ENCODE measurements at regions not wholly inside any gene's neighbourhood (a gene's known extent, or its start where the extent isn't known, plus 50 kb on each side); places are given as distances from the start of the nearest gene placed in this dataset.

DNA sequence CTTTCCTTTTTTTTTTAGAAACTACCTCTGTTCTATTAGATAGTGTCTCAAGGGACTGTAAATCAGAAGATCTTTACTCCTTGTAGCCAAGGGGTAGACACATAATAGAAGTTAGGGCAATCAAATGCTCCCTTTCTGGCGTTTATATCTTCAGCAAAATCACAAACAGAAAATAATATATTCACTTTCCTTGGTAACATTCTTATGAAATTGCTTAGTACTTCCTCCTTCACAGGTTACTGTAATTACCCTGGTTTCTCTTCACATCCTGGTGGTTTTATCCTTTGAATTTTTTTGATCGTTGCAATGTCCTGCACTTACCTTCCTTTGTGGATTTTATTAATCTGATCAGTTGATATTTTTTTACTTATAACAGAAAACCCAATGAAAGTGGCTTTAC, 1064.9 kb downstream of the NCAM2 start:
- intact Hi-C loops (cut with DNase I): no loop called here
- H3K36me3 ChIP-seq: no peaks in the 10 kb centered on the region
- H3K9me3 ChIP-seq: no peaks in the 10 kb centered on the region
- DNase-seq: no peak
- TF ChIP-seq POLR2A (IDR thresholded peaks at IDR 0.05): no peak
- TF ChIP-seq, protein P1, sequence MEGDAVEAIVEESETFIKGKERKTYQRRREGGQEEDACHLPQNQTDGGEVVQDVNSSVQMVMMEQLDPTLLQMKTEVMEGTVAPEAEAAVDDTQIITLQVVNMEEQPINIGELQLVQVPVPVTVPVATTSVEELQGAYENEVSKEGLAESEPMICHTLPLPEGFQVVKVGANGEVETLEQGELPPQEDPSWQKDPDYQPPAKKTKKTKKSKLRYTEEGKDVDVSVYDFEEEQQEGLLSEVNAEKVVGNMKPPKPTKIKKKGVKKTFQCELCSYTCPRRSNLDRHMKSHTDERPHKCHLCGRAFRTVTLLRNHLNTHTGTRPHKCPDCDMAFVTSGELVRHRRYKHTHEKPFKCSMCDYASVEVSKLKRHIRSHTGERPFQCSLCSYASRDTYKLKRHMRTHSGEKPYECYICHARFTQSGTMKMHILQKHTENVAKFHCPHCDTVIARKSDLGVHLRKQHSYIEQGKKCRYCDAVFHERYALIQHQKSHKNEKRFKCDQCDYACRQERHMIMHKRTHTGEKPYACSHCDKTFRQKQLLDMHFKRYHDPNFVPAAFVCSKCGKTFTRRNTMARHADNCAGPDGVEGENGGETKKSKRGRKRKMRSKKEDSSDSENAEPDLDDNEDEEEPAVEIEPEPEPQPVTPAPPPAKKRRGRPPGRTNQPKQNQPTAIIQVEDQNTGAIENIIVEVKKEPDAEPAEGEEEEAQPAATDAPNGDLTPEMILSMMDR (IDR thresholded peaks at IDR 0.05): no peak
- WGBS, 2 donors: 52 to 60% methylated on average over 2 of the region's 2 CpGs
- no peaks in the 10 kb centered on the region for H3K27me3 ChIP-seq
- H3K27ac ChIP-seq: no peak overlapping the region
- no peak overlapping the region for H3K4me3 ChIP-seq
- no peaks in the 10 kb centered on the region for H3K4me1 ChIP-seq

GRCh38 chr21:22076471-22076870, 1078.3 kb downstream of the NCAM2 start:
- no peaks in the 10 kb centered on the region for H3K27me3 ChIP-seq
- TF ChIP-seq POLR2A (IDR thresholded peaks at IDR 0.05): no peak
- TF ChIP-seq, protein P1 (IDR thresholded peaks at IDR 0.05): no peak
- no peak overlapping the region for H3K27ac ChIP-seq
- DNase-seq: no peak
- H3K36me3 ChIP-seq: no peaks in the 10 kb centered on the region
- no peak overlapping the region for H3K4me3 ChIP-seq
- 33 to 53% methylated on average over 4 of the region's 4 CpGs for WGBS, 2 donors
- intact Hi-C loops (cut with DNase I): no loop called here
- H3K9me3 ChIP-seq: peaks cover 0 to 5% (median 0%) of the 10 kb centered on the region in 3 donors
- H3K4me1 ChIP-seq: no peaks in the 10 kb centered on the region

- Histone ChIP-seq H3K9me3 (peaks cover 0 to 5% (median 0%) of the 10 kb centered on the region in 3 donors), H3K36me3 (no peaks in the 10 kb centered on the region), H3K4me3 (no peak overlapping the region), H3K4me1 (no peaks in the 10 kb centered on the region), H3K27me3 (no peaks in the 10 kb centered on the region), H3K27ac (no peak overlapping the region)
- WGBS, 2 donors: 75 to 78% methylated on average over 3 of the region's 3 CpGs
- intact Hi-C loops (cut with DNase I): no loop called here
- DNase-seq: no peak
- TF ChIP-seq POLR2A (IDR thresholded peaks at IDR 0.05): no peak
- TF ChIP-seq, protein P1 (IDR thresholded peaks at IDR 0.05): no peak
These were observed 1085.7 kb downstream of the NCAM2 start for GRCh38 chr21:22083899-22084298.

- no peaks in the 10 kb centered on the region for H3K27me3 ChIP-seq
- no peak overlapping the region for H3K27ac ChIP-seq
- H3K9me3 ChIP-seq: peaks cover 0 to 9% (median 4%) of the 10 kb centered on the region in 3 donors
- no peak overlapping the region for H3K4me3 ChIP-seq
- no peak for DNase-seq
- 38 to 43% methylated on average over 1 of the region's 1 CpG for WGBS, 2 donors
- intact Hi-C loops (cut with DNase I): no loop called here
- no peaks in the 10 kb centered on the region for H3K36me3 ChIP-seq
- no peaks in the 10 kb centered on the region for H3K4me1 ChIP-seq
- TF ChIP-seq POLR2A (IDR thresholded peaks at IDR 0.05): no peak
These were observed 1098.1 kb downstream of the NCAM2 start for GRCh38 chr21:22096314-22096713.

DNA sequence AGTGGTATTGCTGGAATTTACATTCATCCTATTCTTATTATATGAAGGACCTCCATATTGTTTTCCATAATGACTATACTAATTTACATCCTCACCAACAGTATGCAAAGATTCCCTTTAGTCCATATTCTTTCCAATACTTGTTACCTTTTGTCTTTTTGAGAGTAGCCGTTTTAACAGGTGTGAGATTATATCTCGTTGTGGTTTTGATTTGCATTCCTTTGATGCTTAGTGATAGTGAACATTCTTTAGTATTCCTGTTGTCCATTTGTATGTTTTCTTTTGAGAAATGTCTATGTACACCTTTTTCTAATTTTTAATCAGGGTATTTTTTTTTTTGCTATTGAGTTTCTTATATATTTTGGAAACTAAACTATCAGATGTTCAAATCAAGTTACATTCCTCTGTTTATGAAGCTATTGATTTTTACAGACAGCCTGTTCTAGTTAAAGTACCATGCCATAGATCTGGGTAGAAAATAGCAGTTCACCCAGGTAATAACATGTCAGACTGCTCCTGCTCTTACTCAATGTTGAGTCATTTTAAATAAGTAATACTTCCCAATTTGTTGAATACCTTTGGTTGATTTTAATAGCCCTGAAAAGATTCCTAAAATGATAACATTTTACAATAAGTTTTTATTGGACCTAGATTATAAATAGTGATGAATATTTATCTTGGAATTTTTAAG, 1108.7 kb downstream of the NCAM2 start:
- no peak for DNase-seq
- Histone ChIP-seq H3K9me3 (no peaks in the 10 kb centered on the region), H3K4me1 (no peaks in the 10 kb centered on the region), H3K4me3 (no peak overlapping the region), H3K27me3 (no peaks in the 10 kb centered on the region), H3K36me3 (no peaks in the 10 kb centered on the region), H3K27ac (no peak overlapping the region)
- 55 to 59% methylated on average over 2 of the region's 2 CpGs for WGBS, 2 donors
- intact Hi-C loops (cut with DNase I): no loop called here
- TF ChIP-seq POLR2A (IDR thresholded peaks at IDR 0.05): no peak
- TF ChIP-seq, protein P1 (IDR thresholded peaks at IDR 0.05): no peak

GRCh38 chr21:22115746-22116145, 1117.5 kb downstream of the NCAM2 start:
- Histone ChIP-seq H3K4me1 (no peaks in the 10 kb centered on the region), H3K4me3 (no peak overlapping the region), H3K9me3 (peaks cover 0 to 5% (median 3%) of the 10 kb centered on the region in 3 donors), H3K27me3 (no peaks in the 10 kb centered on the region), H3K27ac (no peak overlapping the region), H3K36me3 (no peaks in the 10 kb centered on the region)
- intact Hi-C loops (cut with DNase I): no loop called here
- TF ChIP-seq, protein P1 (IDR thresholded peaks at IDR 0.05): no peak
- TF ChIP-seq POLR2A (IDR thresholded peaks at IDR 0.05): no peak
- 35 to 52% methylated on average over 2 of the region's 2 CpGs for WGBS, 2 donors
- no peak for DNase-seq
